Choroid plexus epithelial cell (primary cell): ENCODE measurements at regions not wholly inside any gene's neighbourhood (a gene's known extent, or its start where the extent isn't known, plus 50 kb on each side); places are given as distances from the start of the nearest gene placed in this dataset.

Source experiments
- DNase-seq: peaks from one replicate; pipeline ENCODE4 v3.0.0-alpha.2; 2010; ENCODE audit warnings: low read depth
- H3K4me3 ChIP-seq: 2 replicates; pipeline ENCODE4 v1.5.1; 2011; ENCODE audit warnings: low read depth, mild to moderate bottlenecking, control low read depth, low read length, moderate library complexity
- TF ChIP-seq, protein P1 (sequence below): conservative IDR thresholded peaks from 2 replicates; pipeline ENCODE4 v1.5.1; 2011; ENCODE audit warnings: low read depth, mild to moderate bottlenecking, control low read depth, inconsistent platforms, low read length, moderate library complexity

DNA sequence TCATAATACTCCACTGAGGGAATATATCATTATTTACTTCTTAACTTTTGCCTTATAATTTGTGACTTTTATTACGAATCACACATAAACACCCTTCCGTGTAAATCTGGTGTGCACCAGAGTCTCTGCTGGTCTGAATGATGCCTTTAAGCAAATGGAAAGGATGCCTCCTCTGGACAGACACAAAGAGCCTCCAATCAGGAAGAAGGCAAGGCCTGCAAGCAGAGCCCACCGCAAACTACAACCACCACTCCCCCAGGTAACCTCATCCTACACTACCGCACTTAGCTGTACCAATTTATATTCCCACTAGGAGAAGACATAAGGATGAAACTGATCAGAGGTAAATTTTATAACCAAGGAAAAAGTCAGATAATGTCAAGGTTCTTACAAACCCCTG, 137.6 kb downstream of the KLF12 start:
- H3K4me3 ChIP-seq: no peak overlapping the region
- DNase-seq: no peak
- TF ChIP-seq, protein P1, sequence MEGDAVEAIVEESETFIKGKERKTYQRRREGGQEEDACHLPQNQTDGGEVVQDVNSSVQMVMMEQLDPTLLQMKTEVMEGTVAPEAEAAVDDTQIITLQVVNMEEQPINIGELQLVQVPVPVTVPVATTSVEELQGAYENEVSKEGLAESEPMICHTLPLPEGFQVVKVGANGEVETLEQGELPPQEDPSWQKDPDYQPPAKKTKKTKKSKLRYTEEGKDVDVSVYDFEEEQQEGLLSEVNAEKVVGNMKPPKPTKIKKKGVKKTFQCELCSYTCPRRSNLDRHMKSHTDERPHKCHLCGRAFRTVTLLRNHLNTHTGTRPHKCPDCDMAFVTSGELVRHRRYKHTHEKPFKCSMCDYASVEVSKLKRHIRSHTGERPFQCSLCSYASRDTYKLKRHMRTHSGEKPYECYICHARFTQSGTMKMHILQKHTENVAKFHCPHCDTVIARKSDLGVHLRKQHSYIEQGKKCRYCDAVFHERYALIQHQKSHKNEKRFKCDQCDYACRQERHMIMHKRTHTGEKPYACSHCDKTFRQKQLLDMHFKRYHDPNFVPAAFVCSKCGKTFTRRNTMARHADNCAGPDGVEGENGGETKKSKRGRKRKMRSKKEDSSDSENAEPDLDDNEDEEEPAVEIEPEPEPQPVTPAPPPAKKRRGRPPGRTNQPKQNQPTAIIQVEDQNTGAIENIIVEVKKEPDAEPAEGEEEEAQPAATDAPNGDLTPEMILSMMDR: no peak

DNA sequence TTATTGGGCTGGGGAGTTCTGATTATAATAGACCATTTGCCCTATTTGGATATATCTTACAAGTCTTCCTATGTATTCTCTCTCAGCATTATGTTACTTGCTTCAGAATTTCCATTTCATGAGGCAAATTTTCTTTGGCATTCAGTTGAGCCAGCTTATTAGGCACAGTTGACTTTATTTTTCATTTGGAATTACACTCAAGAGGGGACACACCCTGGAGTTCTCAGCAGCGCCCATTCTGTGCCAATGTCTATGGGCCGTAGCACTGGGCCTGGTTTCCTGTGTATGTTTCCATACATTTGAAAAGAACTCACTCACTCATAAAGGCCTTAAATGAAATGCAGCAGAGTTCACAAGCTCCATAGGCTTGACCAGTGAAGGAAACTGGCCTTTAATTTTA, 138.5 kb downstream of the KLF12 start:
- no peak for DNase-seq
- TF ChIP-seq, protein P1: no peak

DNA sequence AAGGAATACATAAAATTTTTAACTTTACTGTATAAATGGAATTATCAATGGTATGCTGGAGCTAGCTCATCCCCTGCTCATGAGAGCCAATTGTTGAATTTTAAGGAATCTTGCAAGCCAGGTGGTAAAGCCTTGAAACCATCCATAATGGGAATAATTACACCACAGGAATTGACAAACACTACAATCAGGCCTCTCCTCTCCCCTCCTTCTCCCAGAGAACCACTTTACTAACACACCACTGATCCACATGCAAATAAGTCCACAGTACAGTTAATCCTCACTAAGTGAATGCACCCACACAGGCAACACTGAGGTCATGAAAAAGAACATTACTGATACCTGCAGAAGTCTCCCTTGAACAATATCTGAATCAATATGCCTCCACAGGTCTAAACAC, 140.5 kb downstream of the KLF12 start:
- TF ChIP-seq, protein P1: no peak
- H3K4me3 ChIP-seq: no peak overlapping the region
- DNase-seq: no peak

More for the DNA sequence above, 138.5 kb downstream of the KLF12 start:
- H3K4me3 ChIP-seq: no peak overlapping the region

DNA sequence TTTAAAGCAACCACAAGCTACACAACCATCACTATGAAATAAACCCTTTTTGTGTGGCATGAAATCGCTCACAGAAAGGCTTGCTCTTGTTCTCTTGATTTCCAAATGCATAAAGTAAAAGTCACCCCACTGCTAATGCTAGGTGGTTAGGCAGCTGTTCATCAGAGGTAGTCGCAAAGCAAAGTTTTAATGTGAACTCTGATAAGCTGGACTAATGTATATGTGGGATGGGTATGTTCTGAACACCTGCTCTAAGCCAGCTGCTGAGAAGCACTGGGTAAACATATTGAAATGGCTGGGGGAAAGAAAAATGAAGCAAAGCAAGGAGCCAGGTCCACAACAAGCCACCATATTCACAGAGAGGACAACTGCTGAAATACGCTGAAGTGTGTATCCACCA, 142.3 kb downstream of the KLF12 start:
- no peak overlapping the region for H3K4me3 ChIP-seq
- DNase-seq: no peak
- TF ChIP-seq, protein P1: no peak

DNA sequence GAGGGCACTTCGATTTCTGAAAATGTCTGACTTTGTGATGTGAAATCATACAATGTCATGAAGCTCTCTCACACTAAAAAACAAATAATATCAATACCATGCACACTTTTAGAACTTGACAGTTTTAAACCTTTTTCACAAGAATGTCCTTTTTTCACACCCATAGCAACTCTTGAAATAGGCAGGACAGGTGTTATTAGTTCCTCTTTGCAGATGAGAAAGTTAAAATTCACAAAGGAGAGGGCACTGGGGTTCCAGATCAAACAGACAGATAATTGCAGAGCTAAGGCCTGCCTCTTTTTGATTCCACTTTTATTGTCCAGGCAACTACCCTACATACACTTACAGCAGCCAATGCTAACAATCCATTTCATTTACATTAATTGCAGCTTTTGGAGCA, 142.8 kb downstream of the KLF12 start:
- TF ChIP-seq, protein P1: no peak
- no peak overlapping the region for H3K4me3 ChIP-seq
- no peak for DNase-seq

DNA sequence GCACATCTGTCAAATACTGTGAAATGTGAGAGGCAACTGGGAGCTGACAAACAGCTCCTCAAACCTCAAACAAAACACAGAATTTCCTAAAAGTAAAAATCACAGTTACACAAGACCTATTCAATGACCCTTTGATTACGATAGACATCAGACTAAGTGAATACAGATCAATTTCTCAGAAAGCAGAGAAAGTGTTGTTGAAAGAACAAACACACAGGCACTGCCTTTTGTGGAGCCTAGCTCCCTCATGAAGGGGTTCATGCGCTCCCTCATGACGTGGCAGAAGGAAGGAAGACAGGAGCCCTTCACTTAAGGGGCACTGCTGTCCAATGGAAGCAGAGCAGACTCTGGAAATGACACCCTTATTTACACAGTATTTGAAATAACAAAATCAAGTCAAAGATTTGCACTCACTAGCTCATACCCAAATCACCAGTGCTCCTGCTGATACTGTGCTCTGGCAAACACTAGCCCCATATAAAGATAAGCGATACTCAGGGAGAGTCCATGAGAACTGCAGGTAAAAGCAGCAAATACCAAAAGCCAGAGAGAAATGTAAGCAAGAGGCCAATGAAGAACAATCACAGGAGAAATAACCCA, 144.9 kb downstream of the KLF12 start:
- H3K4me3 ChIP-seq: no peak overlapping the region
- TF ChIP-seq, protein P1: no peak
- DNase-seq: no peak

DNA sequence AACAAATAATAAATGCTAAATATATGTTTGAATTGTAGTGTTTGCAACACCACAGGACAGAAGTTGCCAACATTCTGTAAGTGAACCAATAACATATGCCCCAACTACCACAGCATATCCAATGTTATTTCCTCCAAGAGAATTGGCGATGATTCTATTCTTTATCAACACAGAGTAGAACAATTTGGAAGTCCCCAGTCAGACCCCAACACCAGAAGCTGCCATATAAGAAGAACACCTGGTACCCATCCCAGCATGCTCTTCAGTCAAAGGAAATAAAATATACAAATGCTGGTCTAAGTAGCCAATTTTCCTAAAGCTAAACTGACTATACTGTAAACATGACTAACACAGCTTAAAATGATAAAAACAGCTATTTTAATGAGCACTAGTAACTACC, 145.7 kb downstream of the KLF12 start:
- TF ChIP-seq, protein P1: no peak
- no peak overlapping the region for H3K4me3 ChIP-seq
- DNase-seq: no peak
